GM19467 (cell line): ENCODE measurements at regions not wholly inside any gene's neighbourhood (a gene's known extent, or its start where the extent isn't known, plus 50 kb on each side); places are given as distances from the start of the nearest gene placed in this dataset.

Source experiments
- ATAC-seq: cut with Tn5 transposase; IDR thresholded peaks from one replicate; pipeline ENCODE4 v1.9.1; 2021; ENCODE audit warnings: mild to moderate bottlenecking, moderate library complexity; ENCODE audit not compliant: unreplicated experiment

DNA sequence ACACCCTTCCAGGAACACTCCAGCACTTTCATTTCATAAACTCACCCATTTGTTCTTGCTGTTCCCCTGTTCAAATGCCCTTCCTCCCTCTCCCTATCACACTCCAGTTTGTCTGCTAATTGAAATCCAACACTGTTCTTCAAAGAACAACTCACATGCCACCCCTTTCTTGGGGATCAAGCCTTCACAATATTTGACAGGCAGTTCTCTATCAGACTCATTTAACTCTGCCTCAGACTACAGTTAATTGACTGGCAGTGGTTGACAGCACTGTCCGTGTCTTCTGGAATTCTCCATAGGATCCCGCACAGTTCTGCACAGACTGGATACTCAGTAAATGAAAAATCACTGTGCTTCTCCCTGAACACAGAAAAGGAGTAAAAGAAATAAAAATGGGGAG is 87.8 kb downstream of the PMP22 start:
- ATAC-seq, result no peak

DNA sequence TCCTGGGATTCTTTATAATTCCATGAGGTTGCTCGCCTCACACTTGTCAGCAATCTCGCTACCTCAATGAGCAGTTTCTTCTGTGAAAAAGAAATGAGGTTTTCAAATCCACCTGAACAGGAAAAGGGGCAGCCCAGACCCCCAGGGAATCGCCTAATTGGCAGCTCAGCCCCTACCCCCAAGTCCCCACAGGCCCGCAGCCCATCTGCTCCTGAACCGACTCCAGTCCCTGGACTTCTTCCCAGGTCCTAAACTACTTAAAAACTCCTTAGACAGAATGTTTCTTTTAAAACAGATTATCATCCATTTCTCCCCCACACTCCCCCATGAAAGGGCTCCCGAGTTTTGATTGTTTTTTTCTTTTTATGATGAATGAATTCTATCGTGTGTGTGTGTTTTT is 89.8 kb downstream of the PMP22 start:
- no peak for ATAC-seq

DNA sequence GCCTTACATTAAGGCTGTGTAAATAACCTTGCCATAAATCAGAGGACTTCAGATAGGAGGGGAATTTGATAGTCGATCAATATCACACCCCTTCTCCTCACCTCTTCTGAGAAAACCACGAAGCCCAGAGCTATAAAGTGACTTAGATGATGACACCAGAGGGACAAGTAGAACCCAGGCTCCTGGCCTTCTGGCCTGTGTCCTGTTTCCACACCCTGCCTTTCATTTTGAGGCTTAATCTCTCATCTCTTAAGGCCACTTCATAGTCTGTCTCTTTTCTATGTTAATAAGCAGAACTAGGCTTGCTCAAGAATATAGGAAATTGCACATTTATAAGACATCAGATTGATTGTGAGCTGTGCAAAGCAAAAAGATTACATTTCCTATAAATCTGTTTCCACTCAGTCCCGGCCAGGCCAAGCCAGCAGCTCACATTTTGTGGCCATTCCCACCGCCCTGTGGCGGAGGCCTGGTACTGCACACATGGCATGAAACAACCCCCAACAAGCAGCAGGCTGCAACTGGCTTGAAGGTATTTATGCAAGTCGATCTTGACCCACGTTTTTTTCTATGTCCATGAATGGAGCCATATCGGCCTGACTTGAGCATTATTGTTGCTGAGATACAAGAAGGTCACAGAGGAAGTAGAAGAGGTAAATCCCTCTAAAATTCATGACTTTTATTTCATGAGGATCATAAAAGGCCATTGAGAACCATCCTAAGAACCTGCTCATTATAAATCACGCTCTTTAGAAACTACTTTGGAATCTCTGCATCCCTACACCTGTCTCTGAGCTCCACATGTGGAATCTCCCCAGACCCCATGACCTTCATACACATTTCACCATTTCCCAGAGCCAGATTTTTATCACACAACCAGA is 93.7 kb downstream of the PMP22 start:
- ATAC-seq, result no peak

DNA sequence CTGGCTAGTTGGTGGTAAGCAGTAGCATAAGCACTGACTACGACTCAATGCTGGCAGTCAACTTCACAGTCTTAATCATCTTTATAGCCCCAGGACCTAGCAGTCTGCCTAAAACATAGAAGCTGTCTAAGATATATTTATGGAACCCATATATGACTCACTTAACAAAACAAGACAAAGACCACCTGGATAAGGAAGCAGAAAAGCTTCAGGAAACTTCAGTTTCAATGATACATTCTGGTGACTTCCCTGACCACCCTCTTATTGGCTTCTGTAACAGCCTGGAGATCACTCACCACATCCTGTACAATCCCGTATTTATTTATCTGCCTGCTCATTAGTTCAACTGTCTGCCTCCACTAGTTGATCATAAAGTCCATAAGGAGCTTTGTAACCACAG is 95.5 kb downstream of the PMP22 start:
- no peak for ATAC-seq

DNA sequence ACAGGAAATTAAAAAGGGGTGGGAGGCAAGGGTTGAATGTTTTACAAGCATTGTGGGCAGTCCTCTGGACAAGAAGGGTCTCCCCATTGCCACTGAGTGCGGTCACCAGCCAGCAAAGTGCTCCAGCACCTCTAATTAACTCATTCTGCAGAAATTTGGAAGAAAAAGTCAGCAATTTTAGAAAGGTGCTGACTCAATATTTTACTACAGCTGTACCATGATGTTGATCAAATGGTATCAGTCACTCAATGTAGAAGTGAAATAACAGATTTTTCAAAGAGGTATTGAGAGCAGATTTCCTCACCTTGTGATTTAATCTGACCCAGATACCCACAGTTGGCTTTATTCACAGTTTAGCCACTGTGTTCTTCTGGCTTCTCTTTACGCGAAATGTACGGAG is 96.7 kb downstream of the PMP22 start:
- no peak for ATAC-seq

DNA sequence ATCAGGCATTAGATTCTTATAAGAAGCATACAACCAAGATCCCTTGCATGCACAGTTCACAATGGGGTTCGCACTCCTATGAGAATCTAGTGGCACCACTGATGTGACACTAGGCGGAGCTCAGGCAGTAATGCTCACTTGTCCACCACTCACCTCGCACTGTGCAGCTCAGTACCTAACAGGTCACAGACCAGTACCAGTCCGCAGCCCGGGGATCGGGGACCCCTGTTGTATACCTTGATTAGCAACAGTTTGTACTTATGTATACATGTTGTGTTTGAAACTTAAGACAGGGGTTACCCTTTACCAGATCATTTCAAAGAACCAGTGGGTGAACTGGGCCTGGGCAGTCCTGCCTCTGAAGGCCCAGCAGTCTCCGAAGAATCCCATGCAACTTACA is 103.7 kb downstream of the PMP22 start:
- no peak for ATAC-seq

DNA sequence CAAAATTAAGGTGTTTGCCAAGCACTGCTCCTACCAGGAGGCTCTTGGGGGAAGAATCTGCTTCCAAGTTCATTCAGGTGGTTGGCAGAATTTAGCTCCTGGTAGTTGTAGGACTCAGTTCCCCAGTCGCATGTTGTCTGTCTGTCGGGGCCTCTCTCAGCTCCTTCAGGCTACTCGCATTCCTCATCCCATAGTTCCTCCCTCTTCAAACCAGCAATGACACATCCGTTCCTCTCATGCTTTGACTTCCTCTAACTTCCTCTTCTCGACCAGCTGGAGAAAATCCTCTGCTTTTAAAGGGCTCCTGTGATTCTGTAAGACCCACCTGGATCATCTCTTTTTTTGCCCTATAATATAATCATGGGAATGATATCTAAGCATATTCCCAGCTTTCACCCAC is 108.1 kb downstream of the PMP22 start:
- no peak for ATAC-seq

DNA sequence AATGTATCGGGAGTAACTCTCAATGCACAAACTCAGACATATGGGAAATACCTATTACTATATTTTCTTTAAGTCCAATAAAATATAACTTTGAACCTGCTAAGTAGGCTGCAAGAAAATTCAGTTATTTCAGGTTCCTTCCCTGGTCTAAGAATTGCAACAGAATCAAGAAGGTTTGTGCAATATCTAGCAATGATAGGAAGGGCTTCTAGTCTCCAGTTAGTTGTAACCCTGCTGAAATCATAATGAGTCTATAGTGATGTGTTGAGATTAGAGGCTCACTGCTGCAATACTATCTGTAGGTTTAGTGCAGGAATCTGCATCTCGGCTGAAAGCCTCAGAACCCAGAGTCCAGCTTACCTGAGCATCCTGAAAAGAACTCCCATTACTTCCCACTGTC is 110.5 kb downstream of the PMP22 start:
- no peak for ATAC-seq

DNA sequence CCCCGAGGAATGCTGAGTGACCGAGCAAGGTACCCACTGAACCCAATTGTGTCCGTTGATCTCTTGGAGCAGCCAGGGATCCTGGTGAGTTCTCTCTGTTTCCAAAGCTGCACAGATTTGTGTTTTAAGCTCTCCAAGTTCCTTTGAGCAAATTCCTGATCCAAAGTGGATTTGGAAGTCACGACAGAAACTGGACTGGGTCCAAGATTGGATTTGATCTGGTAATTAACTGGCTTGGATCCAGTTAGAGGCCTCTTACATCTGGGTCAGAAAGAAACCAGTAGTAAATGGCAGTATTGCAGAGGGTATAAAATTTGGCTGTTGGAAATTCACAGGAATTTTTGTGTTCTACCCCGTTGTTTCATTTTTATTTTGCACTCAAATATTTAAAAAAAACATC is 119.5 kb downstream of the PMP22 start:
- no peak for ATAC-seq

DNA sequence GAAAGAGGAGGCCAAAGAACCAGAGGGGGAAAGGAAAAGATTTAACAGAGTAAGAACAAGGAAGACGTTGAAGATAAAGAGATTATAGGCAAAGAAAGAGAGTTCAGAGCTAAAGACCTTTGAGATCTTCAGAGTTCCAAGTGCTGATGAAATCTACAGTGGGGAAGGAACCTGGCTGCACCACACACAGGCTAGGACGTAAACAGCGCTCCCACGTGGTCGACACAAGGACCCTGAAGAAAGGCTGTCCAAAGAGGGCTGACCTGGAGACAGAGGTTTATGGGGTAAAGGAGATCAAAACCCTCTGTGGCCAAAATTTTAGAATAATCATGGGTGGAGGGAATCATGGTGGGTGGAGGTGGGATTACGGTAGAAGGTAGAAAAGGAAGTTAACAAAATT is 121.6 kb downstream of the PMP22 start:
- ATAC-seq, result no peak

DNA sequence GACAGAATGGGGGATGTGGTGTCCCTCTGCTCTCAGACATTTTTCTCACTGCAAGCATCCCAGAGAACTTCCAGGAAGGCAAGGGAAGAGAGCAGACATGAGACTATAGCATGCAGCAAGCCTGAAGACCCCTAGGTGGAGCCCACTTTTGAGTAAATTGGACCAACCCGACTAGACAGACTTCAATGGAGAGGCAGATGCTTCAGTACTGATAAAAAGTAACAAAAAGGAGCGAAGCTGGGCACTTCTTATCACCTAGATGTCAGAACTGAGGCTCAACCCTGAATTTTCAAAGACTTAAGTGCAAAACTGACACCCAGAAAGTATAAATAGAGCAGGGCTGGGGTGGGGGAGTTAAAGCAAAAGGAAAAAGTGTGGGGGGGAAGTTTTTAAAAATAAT is 130.8 kb downstream of the PMP22 start:
- ATAC-seq, result no peak

DNA sequence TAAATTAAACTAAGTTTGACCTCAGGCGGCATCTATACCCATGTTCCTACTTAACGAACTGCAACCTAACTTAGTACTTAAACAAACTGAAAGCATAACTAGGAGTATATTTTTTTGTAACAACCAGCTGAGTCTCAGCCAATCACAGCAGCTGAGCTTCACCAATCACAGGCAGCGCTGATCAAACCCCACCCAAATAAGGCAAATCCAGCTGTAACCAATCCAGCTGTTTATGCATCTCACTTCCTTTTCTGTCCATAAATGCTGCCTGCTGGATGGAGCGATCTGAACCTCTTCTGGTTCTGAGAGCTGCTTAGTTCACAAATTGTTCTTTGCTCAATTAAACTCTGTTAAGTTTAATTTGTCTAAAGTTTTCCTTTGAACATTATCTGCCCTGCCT is 131.3 kb downstream of the PMP22 start:
- no peak for ATAC-seq

DNA sequence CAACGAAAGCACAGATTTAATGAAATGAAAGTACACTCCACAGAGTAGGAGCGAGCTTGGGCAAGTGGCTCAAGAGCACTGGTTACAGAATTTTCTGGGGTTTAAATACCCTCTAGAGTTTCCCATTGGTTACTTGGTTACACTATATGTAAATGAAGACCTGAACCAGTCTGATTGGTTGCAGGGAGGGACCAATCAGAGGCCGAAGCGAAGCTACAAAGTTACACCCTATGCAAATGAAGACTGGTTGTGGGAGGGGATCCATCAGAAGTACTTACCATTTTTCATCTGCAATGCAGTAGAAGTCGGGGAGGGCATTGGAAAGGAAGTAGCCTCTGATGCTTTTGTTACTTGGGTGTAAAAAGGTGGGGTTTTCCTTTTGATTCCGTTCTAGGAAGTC is 132.0 kb downstream of the PMP22 start:
- ATAC-seq, result no peak

DNA sequence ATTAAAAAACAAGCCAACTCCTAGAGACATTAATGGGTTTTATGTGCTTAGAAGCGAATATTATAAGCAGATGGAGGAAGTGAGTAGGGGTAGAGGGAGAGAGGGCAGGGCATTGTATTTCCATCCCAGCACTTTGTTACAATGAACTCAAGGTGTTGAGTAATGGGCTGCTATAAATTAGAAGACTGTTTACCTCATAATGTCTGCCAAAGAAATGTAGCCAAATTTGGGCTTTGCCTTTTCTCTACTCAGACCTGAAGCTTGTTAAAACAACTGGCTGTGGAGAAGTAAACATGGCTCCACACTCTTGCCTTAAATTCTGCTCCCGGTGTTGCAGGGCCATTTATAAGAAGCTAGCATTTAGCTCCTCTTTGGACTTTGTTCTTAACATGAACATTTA is 134.7 kb downstream of the PMP22 start:
- no peak for ATAC-seq

DNA sequence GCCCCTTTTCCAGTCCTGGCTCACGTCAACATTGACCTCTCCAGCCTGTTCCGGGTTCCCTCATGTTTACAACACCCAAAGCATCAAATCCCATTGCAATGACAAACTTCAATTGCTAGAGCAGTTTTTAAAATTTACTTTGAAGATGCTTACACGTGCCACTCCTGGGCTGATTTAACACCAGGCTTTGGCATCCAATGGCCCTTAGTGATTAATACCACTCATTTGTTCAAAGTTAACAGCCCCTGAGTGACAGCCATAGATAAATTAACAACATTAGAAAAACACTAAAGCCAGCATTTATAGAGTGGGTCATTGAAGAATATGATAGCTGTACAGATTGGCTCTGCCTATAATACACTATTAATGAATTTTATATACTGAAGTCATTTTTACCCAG is 135.1 kb downstream of the PMP22 start:
- ATAC-seq, result no peak

DNA sequence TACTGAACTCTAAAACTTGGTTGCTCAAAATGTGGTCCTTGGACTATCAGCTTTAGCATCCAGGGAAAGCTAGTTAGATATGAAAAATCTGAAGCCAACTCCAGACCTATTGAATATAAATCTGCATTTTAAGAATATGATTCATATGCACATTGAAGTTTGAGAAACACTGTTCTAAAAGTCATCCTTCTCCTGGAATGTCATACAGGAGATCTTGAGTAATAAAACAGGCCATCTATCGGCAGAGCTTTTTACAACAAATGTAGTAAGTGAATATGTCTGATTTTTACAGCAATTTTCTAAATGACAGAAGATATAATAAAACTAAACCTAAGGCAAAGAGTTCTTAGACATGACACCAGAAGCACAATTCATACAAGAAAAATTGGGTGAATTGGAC is 140.4 kb downstream of the PMP22 start:
- ATAC-seq, result no peak

DNA sequence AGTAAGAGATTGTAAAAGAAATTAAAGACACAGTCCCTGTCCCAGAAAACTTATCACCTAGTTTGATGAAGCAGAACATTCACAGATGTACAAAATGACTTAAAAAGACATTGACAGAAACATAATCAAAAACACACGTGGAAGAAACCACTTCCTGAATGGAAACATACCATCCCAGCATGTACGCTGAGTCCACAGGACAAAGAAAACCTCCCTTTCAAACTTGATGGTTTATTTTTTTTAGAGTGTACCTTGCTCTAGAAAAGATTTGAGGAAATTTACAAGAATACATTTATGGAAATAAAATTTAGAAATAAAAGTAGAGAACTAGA is 140.9 kb downstream of the PMP22 start:
- no peak for ATAC-seq

DNA sequence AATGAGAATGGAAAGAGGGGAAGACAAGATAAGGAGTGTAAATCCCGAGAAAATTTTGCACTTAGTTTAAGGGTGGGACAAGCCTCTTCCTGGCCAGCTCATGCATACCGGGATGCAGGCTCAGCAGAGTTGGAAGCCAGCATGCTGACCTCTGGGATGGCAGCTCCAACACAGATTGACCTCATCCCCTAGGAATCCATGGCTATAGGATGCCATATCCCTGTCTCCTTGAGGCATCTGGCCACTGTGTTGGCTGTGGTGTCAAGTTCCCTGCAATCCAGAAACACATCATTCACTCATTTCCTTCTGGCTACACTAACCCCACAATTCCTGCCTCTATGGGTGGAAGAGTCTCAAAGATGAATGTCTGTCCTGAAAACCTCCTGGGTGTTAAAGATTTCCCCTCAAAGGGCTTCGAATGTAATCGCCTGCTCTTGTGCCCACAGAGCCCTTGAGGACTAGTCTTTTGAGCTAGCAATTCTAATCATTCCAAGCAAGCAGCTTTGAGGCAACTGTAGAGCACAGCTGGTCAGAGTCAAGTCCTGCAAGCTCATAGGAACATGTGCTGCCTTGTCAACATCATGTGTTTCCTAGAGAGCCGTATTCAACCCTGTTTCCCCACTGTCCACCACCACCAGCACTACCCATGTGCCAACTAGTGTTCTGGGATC is 141.4 kb downstream of the PMP22 start:
- ATAC-seq, result no peak

DNA sequence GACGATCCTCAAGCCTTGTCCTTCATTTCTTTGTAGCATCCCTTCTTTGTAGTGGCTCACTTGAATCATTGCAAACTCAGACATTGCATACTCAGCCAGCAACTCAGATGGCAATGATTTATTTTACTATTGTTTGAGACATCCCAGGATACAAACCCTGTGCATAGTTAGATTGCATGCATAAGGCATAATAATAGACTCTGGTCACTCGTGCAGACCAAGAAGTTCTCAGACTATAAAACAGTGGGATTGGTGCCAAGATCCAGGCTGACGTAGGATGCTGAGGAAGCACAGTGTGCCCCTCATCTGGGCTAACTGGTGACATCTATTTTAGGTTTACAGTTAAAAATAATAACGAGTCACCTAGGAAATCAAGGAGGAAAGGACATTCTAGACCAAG is 142.3 kb downstream of the PMP22 start:
- ATAC-seq, result no peak

DNA sequence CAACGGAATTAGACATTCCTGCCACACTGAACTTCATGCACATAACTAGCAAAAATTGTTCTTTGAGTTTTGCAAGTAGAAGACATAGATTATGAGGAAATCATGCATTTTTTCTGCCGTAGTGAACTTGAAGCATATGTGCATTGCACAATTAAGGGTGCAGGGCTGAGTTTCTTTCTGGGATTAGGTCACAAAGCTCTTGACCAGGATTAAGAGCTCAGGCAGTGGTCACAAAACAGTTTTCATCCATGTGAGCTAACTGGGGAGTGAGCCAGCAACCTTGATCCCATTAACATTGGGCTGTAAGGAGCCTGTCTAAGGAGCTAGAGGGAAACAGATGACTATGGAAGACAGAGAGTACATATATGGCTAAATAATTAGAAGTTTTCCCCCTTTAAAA is 143.7 kb downstream of the PMP22 start:
- no peak for ATAC-seq

DNA sequence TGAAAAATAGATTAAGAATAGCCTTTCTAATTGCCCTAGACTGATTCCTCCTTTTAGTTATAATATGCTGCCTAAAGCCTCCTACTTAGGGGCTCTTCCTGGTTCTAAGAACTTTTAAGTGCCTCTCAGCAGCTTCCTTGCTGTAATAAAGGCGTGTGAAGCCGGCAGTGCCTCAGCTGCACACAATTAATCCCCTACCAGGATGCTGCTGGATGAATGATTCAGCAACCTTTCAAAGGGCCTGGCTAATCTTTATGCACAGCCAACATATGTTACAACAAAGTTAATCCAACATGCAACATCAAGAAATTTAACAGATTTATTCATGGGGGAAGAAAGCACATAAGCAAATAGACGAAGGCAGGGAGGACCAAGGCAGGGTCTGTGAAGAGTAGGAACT is 145.2 kb downstream of the PMP22 start:
- no peak for ATAC-seq

DNA sequence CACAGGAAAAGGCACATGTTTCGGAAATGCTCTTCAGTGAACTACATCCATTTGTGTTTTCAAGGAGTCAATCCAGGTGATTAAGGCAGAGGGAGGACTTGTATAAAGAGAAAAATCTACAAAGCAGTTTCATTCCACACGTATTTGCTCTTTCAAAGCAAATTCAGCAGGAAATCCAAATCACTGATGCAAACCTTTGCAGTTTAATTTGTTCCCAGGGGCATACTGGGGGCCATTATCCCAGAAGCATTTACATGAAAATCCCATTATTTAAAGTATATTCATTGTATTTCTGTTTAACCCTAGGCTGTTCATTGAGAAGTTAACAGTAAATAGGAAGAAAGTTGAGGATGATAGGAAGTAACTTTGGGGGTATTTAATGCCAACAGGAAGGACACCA is 147.9 kb downstream of the PMP22 start:
- no peak for ATAC-seq
